Endothelial cell of umbilical vein (primary cell): ENCODE measurements at regions not wholly inside any gene's neighbourhood (a gene's known extent, or its start where the extent isn't known, plus 50 kb on each side); places are given as distances from the start of the nearest gene placed in this dataset.

ENCODE experiments used
- BruUV-seq: library from RNA; stranded (reverse); fragments of 400-500 nt; replicated peaks from 2 replicates; lab custom pipeline; 2021; lab: Mats Ljungman, UMichigan
- CTCF ChIA-PET: fragments of 300-600, 350-600 bp; sonication (Branson Sonifier 250); formaldehyde crosslinking; loops from one replicate; lab custom pipeline; 2021; ENCODE audit warnings: antibody characterized with exemption, inconsistent platforms; lab: Charles Lee
- POLR2A ChIA-PET: fragments of 300-600, 350-600 bp; sonication (Branson Sonifier 250); formaldehyde crosslinking; loops from one replicate; lab custom pipeline; 2021; ENCODE audit warnings: antibody characterized with exemption, inconsistent platforms; lab: Charles Lee
- DNase-seq: peaks from one replicate; pipeline ENCODE4 v3.0.0-alpha.2; 2011; ENCODE audit warnings: low read depth, low spot score
- FAIRE-seq: peaks from 2 replicates; lab custom pipeline; 2011; peaks lifted over from hg19 to GRCh38; lab: Jason Lieb, UNC
- H2AFZ ChIP-seq: 2 replicates; pipeline ENCODE4 v1.6.0; 2012; ENCODE audit warnings: low read depth, low read length, control low read depth, inconsistent platforms
- H3K27ac ChIP-seq: 2 replicates; pipeline ENCODE4 v1.5.1; 2011; ENCODE audit warnings: low read depth, mild to moderate bottlenecking, control low read depth, low read length, moderate library complexity; ENCODE audit not compliant: insufficient read depth
- H3K27me3 ChIP-seq, 2 experiments: 2 replicates each; pipeline versions ENCODE4 v1.6.0 to v1.6.1; 2011; ENCODE audit warnings: low read length in 2 of 2, mixed read lengths in 1 of 2; ENCODE audit not compliant: control insufficient read depth in 2 of 2, insufficient read depth in 2 of 2
- H3K36me3 ChIP-seq, 2 experiments: 2 replicates in 1 of 2; 3 replicates in 1 of 2; pipeline ENCODE4 v1.5.1; 2011; ENCODE audit warnings: low read length in 2 of 2, mild to moderate bottlenecking in 1 of 2, moderate library complexity in 1 of 2; ENCODE audit not compliant: control insufficient read depth in 2 of 2, insufficient read depth in 2 of 2; ENCODE audit errors: extremely low read depth in 1 of 2
- H3K4me1 ChIP-seq: 3 replicates; pipeline ENCODE4 v1.5.1; 2011; ENCODE audit warnings: mild to moderate bottlenecking, low read length; ENCODE audit not compliant: control insufficient read depth, insufficient read depth; ENCODE audit errors: extremely low read depth
- H3K4me2 ChIP-seq: 2 replicates; pipeline ENCODE4 v1.6.1; 2011; ENCODE audit warnings: low read length, control low read depth, mixed read lengths; ENCODE audit not compliant: insufficient read depth
- H3K4me3 ChIP-seq, 3 experiments: fragments of 200-600 bp in 1 of 3; sonication (generic), shearing (Covaris generic) in 1 of 3; replicated peaks in 1 of 3; 2 replicates each; pipeline ENCODE4 v1.5.1; 2011 to 2016; ENCODE audit warnings: control low read depth in 3 of 3, low read length in 3 of 3, mild to moderate bottlenecking in 2 of 3, inconsistent platforms in 1 of 3, low read depth in 1 of 3, moderate library complexity in 1 of 3; ENCODE audit not compliant: insufficient read depth in 1 of 3
- H3K79me2 ChIP-seq: 2 replicates; pipeline ENCODE4 v1.6.0; 2012; ENCODE audit warnings: low read length, inconsistent platforms; ENCODE audit not compliant: control insufficient read depth, insufficient read depth
- H3K9ac ChIP-seq: replicated peaks from 2 replicates; pipeline ENCODE3; 2011; ENCODE audit warnings: low read length, control low read depth; ENCODE audit not compliant: insufficient read depth; ENCODE audit errors: extremely low read depth
- H3K9me1 ChIP-seq: replicated peaks from 3 replicates; pipeline ENCODE4 v1.6.0; 2011; ENCODE audit warnings: mild to moderate bottlenecking, low read length; ENCODE audit not compliant: control insufficient read depth, insufficient read depth; ENCODE audit errors: extremely low read depth
- H3K9me3 ChIP-seq: replicated peaks from 2 replicates; pipeline ENCODE4 v1.5.1; 2012; ENCODE audit warnings: low read length, inconsistent platforms; ENCODE audit not compliant: control insufficient read depth, insufficient read depth
- H4K20me1 ChIP-seq: replicated peaks from 2 replicates; pipeline ENCODE3; 2011; ENCODE audit warnings: mild to moderate bottlenecking, low read length; ENCODE audit not compliant: control insufficient read depth, insufficient read depth; ENCODE audit errors: extremely low read depth
- CTCF ChIP-seq, 2 donors: IDR thresholded peaks; 1 replicate in 1 of 2; 2 replicates in 1 of 2; pipeline ENCODE4 v1.5.1; 2011; ENCODE audit warnings: low read length in 2 of 2, mild to moderate bottlenecking in 2 of 2, moderate library complexity in 2 of 2, control low read depth in 1 of 2, inconsistent platforms in 1 of 2, low read depth in 1 of 2; ENCODE audit not compliant: insufficient read depth in 1 of 2; ENCODE audit errors: extremely low read depth in 1 of 2
- EZH2 ChIP-seq: IDR thresholded peaks from 2 replicates; pipeline ENCODE4 v1.6.1; 2012; ENCODE audit warnings: borderline replicate concordance, low read depth, mild to moderate bottlenecking, moderate library complexity, low read length, inconsistent platforms; ENCODE audit not compliant: severe bottlenecking
- FOS ChIP-seq: IDR thresholded peaks from 2 replicates; pipeline ENCODE4 v1.6.1; 2011; ENCODE audit warnings: mild to moderate bottlenecking, low read length, moderate library complexity, borderline replicate concordance; ENCODE audit not compliant: insufficient read depth
- GATA2 ChIP-seq: IDR thresholded peaks from 2 replicates; pipeline ENCODE4 v1.7.0; 2011; ENCODE audit warnings: low read depth, mild to moderate bottlenecking, moderate library complexity, mixed read lengths, low read length; ENCODE audit not compliant: insufficient read length, insufficient read depth
- JUN ChIP-seq: IDR thresholded peaks from 2 replicates; pipeline ENCODE4 v1.6.1; 2011; ENCODE audit warnings: borderline replicate concordance, low read depth; ENCODE audit not compliant: insufficient read length, insufficient read depth
- MAX ChIP-seq: IDR thresholded peaks from 2 replicates; pipeline ENCODE4 v1.6.1; 2011; ENCODE audit not compliant: insufficient read depth, insufficient read length
- MYC ChIP-seq: IDR thresholded peaks from one replicate; pipeline ENCODE4 v1.6.1; 2011; ENCODE audit warnings: mild to moderate bottlenecking, low read depth, low read length
- POLR2A ChIP-seq: IDR thresholded peaks from 2 replicates; pipeline ENCODE4 v1.6.1; 2012; ENCODE audit warnings: low read depth, mild to moderate bottlenecking, control low read depth, low read length
- POLR2AphosphoS5 ChIP-seq: IDR thresholded peaks from 2 replicates; pipeline ENCODE4 v1.6.1; 2012; ENCODE audit warnings: low read depth, mild to moderate bottlenecking, control low read depth, low read length, moderate library complexity; ENCODE audit not compliant: insufficient read depth
- dilution Hi-C: fragments of 300-500 bp; cut with MboI; formaldehyde crosslinking; loops from one replicate; pipeline ENCODE4 v1.15.0; 2019; ENCODE audit warnings: low sequenced_read_pairs; ENCODE audit not compliant: extremely low pct_ligation_motif_present
- intact Hi-C: fragments of 100-400 bp; cut with micrococcal nuclease; formaldehyde crosslinking; loops from one replicate; pipeline ENCODE4 v1.10.0; 2022

- DNase-seq (no peak), FAIRE-seq (no peak)
- H3K9me3 ChIP-seq: no peaks in the 10 kb centered on the region
- H3K4me2 ChIP-seq: no peak overlapping the region
- BruUV-seq: no TSS peak
- H3K36me3 ChIP-seq: no peaks in the 10 kb centered on the region
- H3K79me2 ChIP-seq: no peaks in the 10 kb centered on the region
- no peak overlapping the region for H2AFZ ChIP-seq
- no peak overlapping the region for H3K27ac ChIP-seq
- dilution Hi-C loops: no loop called here
- TF ChIP-seq FOS (no peak), POLR2AphosphoS5 (no peak), MYC (no peak), CTCF (IDR thresholded peaks at IDR 0.05; ENCODE audit: extremely low read depth in 1 of 2, insufficient read depth in 1 of 2, low read depth in 1 of 2, low read length in 2 of 2) (no peak), POLR2A (no peak), EZH2 (no peak), GATA2 (no peak), MAX (no peak), JUN (no peak)
- H3K9me1 ChIP-seq: no peaks in the 10 kb centered on the region
- H3K4me3 ChIP-seq: no peak overlapping the region
- H3K27me3 ChIP-seq: no peaks in the 10 kb centered on the region
- POLR2A ChIA-PET: no interaction called here
- CTCF ChIA-PET: no interaction called here
- intact Hi-C loops: no loop called here
- no peaks in the 10 kb centered on the region for H4K20me1 ChIP-seq
- H3K9ac ChIP-seq: no peak overlapping the region
- H3K4me1 ChIP-seq: no peaks in the 10 kb centered on the region
These were observed 339.6 kb upstream of the CDH5 start for GRCh38 chr16:66026787-66027330.
